Endothelial cell of umbilical vein (primary cell): ENCODE measurements at regions not wholly inside any gene's neighbourhood (a gene's known extent, or its start where the extent isn't known, plus 50 kb on each side); places are given as distances from the start of the nearest gene placed in this dataset.

Source experiments
- EZH2 ChIP-seq: IDR thresholded peaks from 2 replicates; pipeline ENCODE4 v1.6.1; 2012; ENCODE audit warnings: borderline replicate concordance, low read depth, mild to moderate bottlenecking, moderate library complexity, low read length, inconsistent platforms; ENCODE audit not compliant: severe bottlenecking
- FOS ChIP-seq: IDR thresholded peaks from 2 replicates; pipeline ENCODE4 v1.6.1; 2011; ENCODE audit warnings: mild to moderate bottlenecking, low read length, moderate library complexity, borderline replicate concordance; ENCODE audit not compliant: insufficient read depth
- JUN ChIP-seq: IDR thresholded peaks from 2 replicates; pipeline ENCODE4 v1.6.1; 2011; ENCODE audit warnings: borderline replicate concordance, low read depth; ENCODE audit not compliant: insufficient read length, insufficient read depth
- MYC ChIP-seq: IDR thresholded peaks from one replicate; pipeline ENCODE4 v1.6.1; 2011; ENCODE audit warnings: mild to moderate bottlenecking, low read depth, low read length
- POLR2A ChIP-seq: IDR thresholded peaks from 2 replicates; pipeline ENCODE4 v1.6.1; 2012; ENCODE audit warnings: low read depth, mild to moderate bottlenecking, control low read depth, low read length
- POLR2AphosphoS5 ChIP-seq: IDR thresholded peaks from 2 replicates; pipeline ENCODE4 v1.6.1; 2012; ENCODE audit warnings: low read depth, mild to moderate bottlenecking, control low read depth, low read length, moderate library complexity; ENCODE audit not compliant: insufficient read depth
- TF ChIP-seq, protein P1 (sequence below), 2 donors: IDR thresholded peaks; 1 replicate in 1 of 2; 2 replicates in 1 of 2; pipeline ENCODE4 v1.5.1; 2011; ENCODE audit warnings: low read length in 2 of 2, mild to moderate bottlenecking in 2 of 2, moderate library complexity in 2 of 2, control low read depth in 1 of 2, inconsistent platforms in 1 of 2, low read depth in 1 of 2; ENCODE audit not compliant: insufficient read depth in 1 of 2; ENCODE audit errors: extremely low read depth in 1 of 2
- TF ChIP-seq, protein P2 (sequence below): IDR thresholded peaks from 2 replicates; pipeline ENCODE4 v1.6.1; 2011; ENCODE audit not compliant: insufficient read depth, insufficient read length

GRCh38 chr14:54102051-54102456 is 145.4 kb upstream of the BMP4 start:
- TF ChIP-seq, protein P1, sequence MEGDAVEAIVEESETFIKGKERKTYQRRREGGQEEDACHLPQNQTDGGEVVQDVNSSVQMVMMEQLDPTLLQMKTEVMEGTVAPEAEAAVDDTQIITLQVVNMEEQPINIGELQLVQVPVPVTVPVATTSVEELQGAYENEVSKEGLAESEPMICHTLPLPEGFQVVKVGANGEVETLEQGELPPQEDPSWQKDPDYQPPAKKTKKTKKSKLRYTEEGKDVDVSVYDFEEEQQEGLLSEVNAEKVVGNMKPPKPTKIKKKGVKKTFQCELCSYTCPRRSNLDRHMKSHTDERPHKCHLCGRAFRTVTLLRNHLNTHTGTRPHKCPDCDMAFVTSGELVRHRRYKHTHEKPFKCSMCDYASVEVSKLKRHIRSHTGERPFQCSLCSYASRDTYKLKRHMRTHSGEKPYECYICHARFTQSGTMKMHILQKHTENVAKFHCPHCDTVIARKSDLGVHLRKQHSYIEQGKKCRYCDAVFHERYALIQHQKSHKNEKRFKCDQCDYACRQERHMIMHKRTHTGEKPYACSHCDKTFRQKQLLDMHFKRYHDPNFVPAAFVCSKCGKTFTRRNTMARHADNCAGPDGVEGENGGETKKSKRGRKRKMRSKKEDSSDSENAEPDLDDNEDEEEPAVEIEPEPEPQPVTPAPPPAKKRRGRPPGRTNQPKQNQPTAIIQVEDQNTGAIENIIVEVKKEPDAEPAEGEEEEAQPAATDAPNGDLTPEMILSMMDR (IDR thresholded peaks at IDR 0.05; ENCODE audit: extremely low read depth in 1 of 2, insufficient read depth in 1 of 2, low read depth in 1 of 2, low read length in 2 of 2), result no peak
- TF ChIP-seq POLR2A, result no peak
- TF ChIP-seq, protein P2, sequence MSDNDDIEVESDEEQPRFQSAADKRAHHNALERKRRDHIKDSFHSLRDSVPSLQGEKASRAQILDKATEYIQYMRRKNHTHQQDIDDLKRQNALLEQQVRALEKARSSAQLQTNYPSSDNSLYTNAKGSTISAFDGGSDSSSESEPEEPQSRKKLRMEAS, result no peak
- no peak for TF ChIP-seq EZH2
- no peak for TF ChIP-seq POLR2AphosphoS5
- no peak for TF ChIP-seq FOS
- no peak for TF ChIP-seq JUN
- no peak for TF ChIP-seq MYC
